Parathyroid adenoma (tissue), 2 donors: ENCODE measurements at regions not wholly inside any gene's neighbourhood (a gene's known extent, or its start where the extent isn't known, plus 50 kb on each side); places are given as distances from the start of the nearest gene placed in this dataset.

Experiments
- H2AFZ ChIP-seq: fragments of 300-600 bp; sonication (generic); one replicate; pipeline ENCODE4 v1.7.0; 2017; ENCODE audit warnings: antibody characterized with exemption, mild to moderate bottlenecking
- H3K27ac ChIP-seq: fragments of 300-600 bp; sonication (generic); one replicate; pipeline ENCODE4 v1.7.0; 2017
- H3K27me3 ChIP-seq: fragments of 300-600 bp; sonication (generic); one replicate; pipeline ENCODE4 v1.7.0; 2017; ENCODE audit warnings: low read length; ENCODE audit not compliant: control insufficient read depth, insufficient read depth
- H3K36me3 ChIP-seq: fragments of 300-600 bp; sonication (generic); one replicate; pipeline ENCODE4 v1.7.0; 2017; ENCODE audit warnings: low read length; ENCODE audit not compliant: control insufficient read depth, insufficient read depth
- H3K4me1 ChIP-seq: fragments of 300-600 bp; sonication (generic); one replicate; pipeline ENCODE4 v1.7.0; 2017; ENCODE audit warnings: control low read depth
- H3K4me2 ChIP-seq: fragments of 300-600 bp; sonication (generic); one replicate; pipeline ENCODE4 v1.7.0; 2017; ENCODE audit warnings: low read length
- H3K4me3 ChIP-seq: fragments of 300-600 bp; sonication (generic); one replicate; pipeline ENCODE4 v1.7.0; 2017; ENCODE audit warnings: low read depth, low read length
- H3K79me2 ChIP-seq: fragments of 300-600 bp; sonication (generic); one replicate; pipeline ENCODE4 v1.7.0; 2017; ENCODE audit warnings: control low read depth
- H3K9ac ChIP-seq: fragments of 300-600 bp; sonication (generic); one replicate; pipeline ENCODE4 v1.7.0; 2017; ENCODE audit warnings: mild to moderate bottlenecking
- H3K9me3 ChIP-seq: fragments of 300-600 bp; sonication (generic); one replicate; pipeline ENCODE4 v1.7.0; 2017; ENCODE audit warnings: low read length; ENCODE audit not compliant: control insufficient read depth
- TF ChIP-seq, protein P1 (sequence below): fragments of 300-600 bp; sonication (generic); IDR thresholded peaks from one replicate; pipeline ENCODE4 v1.7.0; 2017; ENCODE audit warnings: antibody characterized with exemption, mild to moderate bottlenecking
- donor health status: primary hyperparathyroidism.

DNA sequence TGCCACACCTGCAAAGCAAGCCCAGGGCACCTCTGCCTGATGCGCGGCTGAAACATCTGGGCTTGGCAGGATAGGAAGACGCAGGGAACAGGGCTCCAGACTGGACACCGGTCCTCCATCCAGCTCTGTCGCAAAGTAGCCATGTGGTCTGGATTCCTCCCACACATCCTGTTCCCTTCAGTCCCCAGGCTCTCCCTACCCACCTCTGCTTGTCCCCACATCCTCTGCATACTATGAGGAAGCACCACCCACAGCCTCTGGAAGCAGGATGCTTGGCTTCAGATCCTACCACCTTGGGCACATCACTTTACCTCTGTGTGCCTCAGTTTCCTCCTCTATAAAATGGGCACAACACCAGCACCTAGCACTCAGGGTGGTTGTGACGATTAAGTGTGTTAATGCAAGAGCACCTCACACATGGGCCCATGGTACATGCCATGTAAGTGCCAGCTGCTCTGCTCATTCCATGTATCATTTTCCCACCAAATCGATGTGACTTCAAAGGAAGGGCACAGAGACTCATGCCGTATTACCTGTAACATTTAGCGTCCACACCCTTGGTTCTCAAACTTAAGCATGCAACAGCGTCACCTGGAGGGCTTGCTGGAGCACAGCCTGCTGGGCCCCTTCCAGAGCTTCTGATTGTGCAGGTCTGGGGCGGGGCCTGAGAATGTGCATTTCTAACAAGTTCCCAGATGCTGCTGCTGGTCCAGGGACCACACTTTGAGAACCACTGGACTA, 138.6 kb upstream of the SDK2 start:
- H3K4me2 ChIP-seq = no peak overlapping the region
- H2AFZ ChIP-seq = no peak overlapping the region
- no peaks in the 10 kb centered on the region for H3K4me1 ChIP-seq
- H3K9me3 ChIP-seq = no peaks in the 10 kb centered on the region
- H3K27me3 ChIP-seq = no peaks in the 10 kb centered on the region
- no peak overlapping the region for H3K4me3 ChIP-seq
- H3K79me2 ChIP-seq = no peaks in the 10 kb centered on the region
- no peak overlapping the region for H3K27ac ChIP-seq
- no peak overlapping the region for H3K9ac ChIP-seq
- no peaks in the 10 kb centered on the region for H3K36me3 ChIP-seq
- TF ChIP-seq, protein P1, sequence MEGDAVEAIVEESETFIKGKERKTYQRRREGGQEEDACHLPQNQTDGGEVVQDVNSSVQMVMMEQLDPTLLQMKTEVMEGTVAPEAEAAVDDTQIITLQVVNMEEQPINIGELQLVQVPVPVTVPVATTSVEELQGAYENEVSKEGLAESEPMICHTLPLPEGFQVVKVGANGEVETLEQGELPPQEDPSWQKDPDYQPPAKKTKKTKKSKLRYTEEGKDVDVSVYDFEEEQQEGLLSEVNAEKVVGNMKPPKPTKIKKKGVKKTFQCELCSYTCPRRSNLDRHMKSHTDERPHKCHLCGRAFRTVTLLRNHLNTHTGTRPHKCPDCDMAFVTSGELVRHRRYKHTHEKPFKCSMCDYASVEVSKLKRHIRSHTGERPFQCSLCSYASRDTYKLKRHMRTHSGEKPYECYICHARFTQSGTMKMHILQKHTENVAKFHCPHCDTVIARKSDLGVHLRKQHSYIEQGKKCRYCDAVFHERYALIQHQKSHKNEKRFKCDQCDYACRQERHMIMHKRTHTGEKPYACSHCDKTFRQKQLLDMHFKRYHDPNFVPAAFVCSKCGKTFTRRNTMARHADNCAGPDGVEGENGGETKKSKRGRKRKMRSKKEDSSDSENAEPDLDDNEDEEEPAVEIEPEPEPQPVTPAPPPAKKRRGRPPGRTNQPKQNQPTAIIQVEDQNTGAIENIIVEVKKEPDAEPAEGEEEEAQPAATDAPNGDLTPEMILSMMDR = no peak

DNA sequence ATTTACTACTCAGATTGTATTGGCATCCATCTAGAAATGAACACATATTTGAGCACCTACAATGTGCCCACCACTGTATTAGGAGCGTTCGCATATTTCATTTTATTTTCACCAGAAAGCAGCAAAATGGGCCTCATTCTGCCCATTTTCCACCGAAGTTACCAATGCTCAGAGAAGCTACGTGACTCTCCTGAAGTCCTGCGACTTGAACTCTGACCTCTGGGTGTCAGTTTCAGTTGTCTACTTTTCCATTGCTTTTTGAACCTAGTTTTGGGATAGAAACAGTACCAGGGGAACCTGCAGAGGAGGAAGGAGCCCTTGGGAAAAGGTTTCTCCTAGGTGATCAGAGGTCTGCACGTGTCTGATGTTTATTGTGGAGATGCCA, 139.1 kb upstream of the SDK2 start:
- Histone ChIP-seq H2AFZ (no peak overlapping the region), H3K9me3 (no peaks in the 10 kb centered on the region), H3K9ac (no peak overlapping the region), H3K27me3 (no peaks in the 10 kb centered on the region), H3K4me2 (no peak overlapping the region), H3K79me2 (no peaks in the 10 kb centered on the region), H3K4me1 (no peaks in the 10 kb centered on the region), H3K36me3 (no peaks in the 10 kb centered on the region), H3K4me3 (no peak overlapping the region), H3K27ac (no peak overlapping the region)
- TF ChIP-seq, protein P1 = no peak

- no peaks in the 10 kb centered on the region for H3K9me3 ChIP-seq
- no peaks in the 10 kb centered on the region for H3K79me2 ChIP-seq
- H3K9ac ChIP-seq = no peak overlapping the region
- H3K4me3 ChIP-seq = no peak overlapping the region
- no peaks in the 10 kb centered on the region for H3K36me3 ChIP-seq
- H3K27me3 ChIP-seq = no peaks in the 10 kb centered on the region
- no peak overlapping the region for H2AFZ ChIP-seq
- no peak overlapping the region for H3K27ac ChIP-seq
- H3K4me2 ChIP-seq = no peak overlapping the region
- TF ChIP-seq, protein P1 = no peak
- H3K4me1 ChIP-seq = no peaks in the 10 kb centered on the region
Measured at GRCh38 chr17:73783945-73784603, 139.8 kb upstream of the SDK2 start.

GRCh38 chr17:73785496-73785895, 141.3 kb upstream of the SDK2 start:
- Histone ChIP-seq H3K27ac (no peak overlapping the region), H3K4me2 (no peak overlapping the region), H3K27me3 (no peaks in the 10 kb centered on the region), H3K9ac (no peak overlapping the region), H2AFZ (no peak overlapping the region), H3K4me1 (no peaks in the 10 kb centered on the region), H3K9me3 (no peaks in the 10 kb centered on the region), H3K4me3 (no peak overlapping the region), H3K36me3 (no peaks in the 10 kb centered on the region), H3K79me2 (no peaks in the 10 kb centered on the region)
- TF ChIP-seq, protein P1 = no peak
